Cardiac septum (tissue), 1 donor: ENCODE measurements at regions not wholly inside any gene's neighbourhood (a gene's known extent, or its start where the extent isn't known, plus 50 kb on each side); places are given as distances from the start of the nearest gene placed in this dataset.

ENCODE experiments used
- DNase-seq: peaks from one replicate; pipeline ENCODE4 v3.0.0-alpha.2; 2020; ENCODE audit warnings: low spot score
- intact Hi-C: fragments of 100-400 bp; cut with DNase I; formaldehyde crosslinking; loops from one replicate; pipeline ENCODE4 v1.14.0; 2022
- donor health status: DM: no; HTN: no; CAD: no.

DNA sequence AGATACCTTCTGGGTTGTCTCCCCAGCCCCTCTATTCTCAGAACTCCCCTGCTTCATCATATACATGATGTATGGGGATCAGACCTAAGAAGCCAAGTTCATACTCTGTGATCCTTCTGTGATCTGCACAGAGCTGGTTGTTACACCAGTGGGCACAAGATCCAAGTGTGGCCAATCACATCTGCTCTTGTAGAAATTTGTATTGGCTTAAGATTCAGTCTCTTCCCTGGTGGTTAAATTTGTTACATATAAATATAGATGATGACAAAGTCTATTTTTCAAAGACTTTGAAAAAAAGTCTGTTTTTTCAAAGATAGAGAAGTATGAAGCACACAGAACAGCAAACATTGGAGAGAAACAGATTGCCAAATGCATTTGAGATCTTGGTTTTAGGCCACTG is 135.8 kb upstream of the FGGY start:
- intact Hi-C loops: no loop called here
- no peak for DNase-seq

DNA sequence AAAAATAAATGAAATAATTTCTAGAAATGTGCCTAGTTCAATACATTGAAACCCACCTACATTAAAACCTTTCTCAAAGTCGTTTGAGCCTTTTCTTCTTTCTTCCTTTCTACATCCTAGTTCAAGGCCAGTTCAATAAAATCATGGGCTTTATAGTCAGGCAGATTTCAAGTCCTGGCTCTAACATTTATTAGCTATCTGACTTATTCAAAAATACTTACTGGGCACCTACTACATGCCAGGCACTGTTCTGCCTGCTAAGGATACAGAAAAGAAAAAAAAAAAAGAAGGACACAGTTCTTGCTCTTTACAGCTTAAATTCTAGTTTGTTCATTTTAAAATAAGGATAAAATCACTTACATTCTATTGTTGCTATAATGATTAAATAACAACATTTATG is 134.2 kb upstream of the FGGY start:
- no peak for DNase-seq
- intact Hi-C loops: no loop called here

DNA sequence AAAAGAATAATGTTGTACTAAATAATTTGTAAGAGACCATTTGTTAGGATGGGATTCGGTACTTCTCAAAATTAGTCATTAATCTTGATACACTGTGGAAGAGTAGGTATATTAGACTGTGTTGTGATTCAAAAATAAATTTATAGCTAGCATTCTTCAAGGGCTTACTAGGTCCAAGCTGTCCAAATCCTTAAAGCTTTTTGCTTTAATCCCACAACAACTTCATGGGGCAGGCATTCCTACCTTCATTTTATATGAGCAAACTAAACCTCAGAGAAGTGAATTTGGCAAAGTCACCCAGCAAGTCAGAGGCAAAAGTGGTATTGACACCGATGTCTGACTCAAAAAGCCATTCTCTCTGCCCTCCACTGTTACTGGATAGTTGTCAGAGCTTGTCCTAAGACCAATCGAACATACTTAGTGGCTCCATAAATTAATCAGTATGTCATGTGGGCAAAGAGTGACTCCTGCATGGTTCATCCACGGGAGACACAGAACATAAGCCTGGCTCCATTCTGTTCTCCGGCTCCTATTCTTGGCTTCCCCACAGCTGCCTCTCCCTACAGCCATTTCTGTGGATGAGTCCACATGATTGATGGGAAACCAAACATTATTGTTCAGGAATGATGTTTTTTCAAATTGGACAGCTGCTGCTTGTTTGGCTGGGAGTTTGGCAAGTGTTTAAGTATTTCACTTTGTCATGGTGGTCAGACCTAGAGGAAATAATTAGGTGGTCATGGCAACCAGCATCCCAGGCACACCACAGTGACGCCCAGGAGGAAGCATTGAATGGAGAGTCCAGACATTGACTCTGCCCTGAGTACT is 133.4 kb upstream of the FGGY start:
- DNase-seq: no peak
- intact Hi-C loops: no loop called here

GRCh38 chr1:59164371-59164770 is 132.5 kb upstream of the FGGY start:
- intact Hi-C loops: no loop called here
- DNase-seq: no peak

DNA sequence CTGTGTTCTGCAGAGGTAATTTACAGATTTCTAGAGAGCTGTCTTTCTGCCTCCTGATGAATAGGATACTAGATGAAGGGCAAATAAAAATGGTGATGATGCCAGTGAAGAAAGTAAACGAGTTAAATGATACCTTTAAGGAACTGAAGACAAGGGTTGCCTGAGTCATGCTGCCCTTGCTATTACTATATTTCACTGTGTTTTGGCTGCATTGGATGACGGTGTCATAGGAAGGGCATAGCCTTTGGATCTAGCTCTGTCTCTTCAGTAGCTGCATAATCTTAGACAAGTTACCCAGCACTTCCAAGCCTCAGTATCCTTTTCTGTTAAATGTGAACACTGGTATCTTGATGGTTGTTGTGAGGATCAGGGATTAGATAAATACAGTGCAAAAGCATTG is 131.5 kb upstream of the FGGY start:
- intact Hi-C loops: no loop called here
- DNase-seq: no peak

GRCh38 chr1:59169703-59170102 is 127.2 kb upstream of the FGGY start:
- intact Hi-C loops: no loop called here
- no peak for DNase-seq

GRCh38 chr1:59170659-59171058 is 126.2 kb upstream of the FGGY start:
- intact Hi-C loops: no loop called here
- no peak for DNase-seq

DNA sequence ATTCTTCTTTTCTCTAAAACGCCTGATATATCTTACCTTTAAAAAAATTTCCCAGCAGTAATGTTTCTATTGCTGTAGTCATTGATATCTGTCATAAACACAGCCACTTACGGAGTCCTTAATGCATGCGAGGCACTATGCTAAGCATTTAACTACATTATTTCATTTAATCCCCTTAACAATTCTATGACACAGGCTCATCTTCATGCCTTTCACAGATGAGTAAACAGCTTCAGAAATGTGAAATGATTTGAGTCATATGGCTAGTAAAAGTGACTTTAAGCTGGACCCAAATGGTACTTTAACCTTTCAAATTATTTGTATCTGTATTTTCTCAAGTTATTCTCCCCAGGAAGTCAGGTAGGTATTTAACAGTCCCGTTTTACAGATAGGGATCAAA is 125.1 kb upstream of the FGGY start:
- DNase-seq: no peak
- intact Hi-C loops: no loop called here

DNA sequence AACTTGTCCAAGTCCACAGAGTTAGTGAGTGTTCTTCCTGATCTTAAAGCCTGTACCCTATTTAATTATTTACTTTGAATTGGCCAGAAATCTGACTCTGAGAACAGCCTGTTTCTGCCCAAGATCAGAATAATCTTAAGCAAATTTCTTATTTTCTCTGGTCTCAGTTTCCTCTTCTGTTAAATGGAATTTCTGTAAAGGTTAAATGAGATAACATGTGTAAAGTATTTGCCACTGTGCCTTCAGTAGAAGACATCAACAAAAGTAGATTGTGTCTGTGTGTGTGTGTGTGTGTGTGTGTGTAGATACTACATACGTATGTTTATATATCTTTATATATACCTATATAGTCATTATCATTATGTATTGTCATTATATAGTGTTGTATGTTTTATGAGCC is 124.2 kb upstream of the FGGY start:
- DNase-seq: no peak
- intact Hi-C loops: no loop called here

DNA sequence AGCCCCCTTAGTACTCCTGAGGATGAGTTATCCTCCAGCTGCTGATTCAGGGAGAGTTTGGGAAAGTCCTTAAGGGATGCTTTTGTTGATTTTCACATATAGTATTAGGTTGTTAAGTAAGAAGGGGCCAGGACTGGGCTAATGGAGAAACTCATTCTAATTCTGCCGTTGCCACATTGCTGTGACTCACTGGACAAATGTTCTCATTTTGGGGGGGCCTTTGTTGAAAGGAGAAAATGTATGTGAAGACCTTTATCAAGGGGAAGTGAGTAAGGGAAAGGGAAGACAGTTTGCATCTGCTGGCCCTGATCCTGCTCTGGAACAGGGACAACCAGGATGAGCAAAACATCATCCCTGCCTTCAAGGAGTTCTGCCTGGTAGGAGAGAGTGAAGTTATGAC is 123.2 kb upstream of the FGGY start:
- intact Hi-C loops: no loop called here

DNA sequence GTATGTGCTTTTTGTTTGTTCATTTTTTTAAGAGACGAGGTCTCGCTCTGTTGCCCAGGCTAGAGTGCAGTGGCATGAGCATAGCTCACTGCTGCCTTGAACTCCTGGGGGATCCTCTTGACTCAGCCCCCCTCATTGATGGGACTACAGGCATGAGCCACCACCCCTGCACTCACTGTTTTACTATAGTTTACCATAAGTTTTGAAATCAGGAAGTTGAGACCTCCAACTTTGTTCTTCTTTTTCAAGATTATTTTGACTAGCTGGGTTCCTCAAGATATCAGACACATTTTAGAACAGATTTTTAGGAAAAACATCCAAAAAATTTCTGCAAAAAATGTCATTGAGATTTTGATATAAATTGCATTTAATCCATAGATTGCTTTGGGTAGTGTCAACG is 120.4 kb upstream of the FGGY start:
- intact Hi-C loops: no loop called here

More for the DNA sequence above, 123.2 kb upstream of the FGGY start:
- no peak for DNase-seq

GRCh38 chr1:59177756-59178155 is 119.1 kb upstream of the FGGY start:
- intact Hi-C loops: no loop called here
- DNase-seq: no peak

More for the DNA sequence above, 120.4 kb upstream of the FGGY start:
- DNase-seq: no peak

GRCh38 chr1:59178339-59179187 is 118.3 kb upstream of the FGGY start:
- intact Hi-C loops: no loop called here
- no peak for DNase-seq

DNA sequence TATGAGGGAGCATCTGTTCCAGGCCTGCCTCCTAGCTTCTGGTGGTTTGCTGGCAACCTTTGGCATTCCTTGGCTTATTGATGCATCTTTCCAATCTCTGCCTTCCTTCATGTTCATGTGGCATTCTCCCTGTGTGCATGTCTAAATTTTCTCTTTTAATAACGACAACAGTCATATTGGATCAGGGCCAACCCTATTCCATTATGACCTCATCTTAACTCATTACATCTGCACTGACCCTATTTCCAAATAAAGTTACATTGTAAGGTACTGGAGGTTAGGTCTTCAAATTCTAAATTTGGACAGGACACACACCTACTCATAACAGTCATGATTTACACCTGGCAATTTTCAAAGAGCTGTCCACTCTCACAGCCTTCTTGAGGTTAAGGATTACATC is 117.2 kb upstream of the FGGY start:
- intact Hi-C loops: no loop called here
- DNase-seq: no peak

- no peak for DNase-seq
- intact Hi-C loops: no loop called here
Measured at GRCh38 chr1:59180735-59181134, 116.2 kb upstream of the FGGY start.

- intact Hi-C loops: no loop called here
- no peak for DNase-seq
Measured at GRCh38 chr1:59183749-59184317, 113.1 kb upstream of the FGGY start.

DNA sequence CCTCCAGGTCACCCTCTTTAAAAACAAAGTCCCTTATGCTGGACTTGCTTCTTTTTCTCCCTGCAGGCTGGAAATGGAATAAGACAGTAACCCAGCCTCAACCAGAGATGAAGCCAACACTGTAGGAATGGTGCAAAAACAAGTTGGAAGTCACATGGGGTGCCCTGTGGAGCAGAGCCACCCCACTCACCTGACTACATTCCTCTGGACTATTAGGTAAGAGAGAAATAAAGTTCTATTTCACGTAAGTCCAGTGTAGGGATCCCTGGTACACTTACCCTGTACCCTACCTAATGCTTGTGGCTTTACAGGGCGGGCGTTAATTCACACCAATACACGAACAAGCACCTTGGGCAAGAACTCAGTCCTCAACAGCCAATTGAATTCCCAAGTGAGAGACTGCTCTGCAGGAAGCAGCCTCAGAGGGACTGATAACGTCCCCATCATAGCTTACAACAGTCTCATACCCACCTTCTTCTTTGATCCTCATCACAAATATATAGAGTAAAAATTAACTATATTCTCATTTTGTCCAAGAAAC is 112.5 kb upstream of the FGGY start:
- DNase-seq: no peak
- intact Hi-C loops: no loop called here

DNA sequence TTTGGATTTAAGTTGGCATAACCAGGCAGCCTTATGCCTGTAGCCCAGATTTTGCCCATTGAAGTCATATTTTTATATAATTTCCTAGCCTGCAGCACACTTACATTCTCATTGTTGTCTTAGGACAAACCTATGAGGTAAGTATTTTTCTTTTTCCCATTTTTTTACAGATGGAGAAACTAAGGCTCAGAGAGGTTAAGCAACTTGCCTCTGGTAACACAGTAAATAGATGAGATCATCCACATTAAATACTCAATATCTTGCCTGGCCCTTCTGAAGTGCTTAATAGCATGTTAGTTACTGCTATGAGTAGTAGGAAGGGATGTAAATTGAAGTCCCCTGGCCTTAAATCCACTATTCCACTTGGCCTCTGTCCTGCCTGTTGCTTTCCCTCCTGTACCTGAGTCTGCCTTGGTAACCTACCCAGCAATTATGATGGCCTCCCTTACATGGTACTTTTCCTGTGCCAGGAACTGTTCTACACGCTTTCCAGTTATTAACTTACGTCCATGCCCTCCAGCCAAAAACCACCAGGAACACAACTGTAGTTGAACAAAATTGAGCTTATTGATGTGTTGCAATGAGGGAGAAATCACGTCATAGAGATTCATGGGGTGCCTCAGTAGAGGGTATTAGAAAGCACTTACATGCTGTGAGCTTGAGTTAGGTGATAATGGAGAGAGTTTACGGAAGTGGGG is 111.6 kb upstream of the FGGY start:
- DNase-seq: no peak
- intact Hi-C loops: no loop called here

DNA sequence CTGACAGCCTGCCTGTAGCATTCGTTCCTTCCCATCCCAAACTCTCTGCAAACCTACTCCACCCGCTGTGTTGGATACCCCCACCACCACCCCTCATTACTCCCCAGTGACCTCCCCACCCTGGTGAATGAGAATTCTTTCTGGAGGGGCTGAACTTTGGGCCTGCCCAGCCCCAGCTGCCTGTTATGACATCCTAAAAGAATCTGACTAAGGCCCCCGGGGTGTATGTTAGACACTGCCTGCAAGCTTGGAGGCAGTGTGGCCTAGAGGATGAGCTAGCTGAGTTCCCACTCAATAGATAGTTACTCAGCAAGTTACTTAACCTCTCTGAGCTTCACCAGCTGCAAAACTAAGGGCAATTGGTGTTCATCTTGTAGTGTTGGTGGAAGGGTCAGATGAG is 110.2 kb upstream of the FGGY start:
- intact Hi-C loops: no loop called here
- DNase-seq: no peak
